Neural crest cell (in vitro differentiated cells): ENCODE measurements at regions not wholly inside any gene's neighbourhood (a gene's known extent, or its start where the extent isn't known, plus 50 kb on each side); places are given as distances from the start of the nearest gene placed in this dataset.
A peak's percentile ranks its signal among the peaks of the same experiment; 100 is the strongest.

ENCODE experiments used
- DNase-seq: peaks from one replicate; pipeline ENCODE4 v3.0.0; 2021; ENCODE audit warnings: low read depth, mixed read lengths, low spot score
- H3K27ac Mint-ChIP-seq: one replicate; pipeline ENCODE4 v1.8.0; 2021; ENCODE audit warnings: mild to moderate bottlenecking, mixed read lengths; ENCODE audit not compliant: unreplicated experiment
- H3K27me3 Mint-ChIP-seq: 2 replicates; pipeline ENCODE4 v1.8.0; 2021; ENCODE audit warnings: low read depth, mild to moderate bottlenecking, mixed read lengths
- H3K36me3 Mint-ChIP-seq: 2 replicates; pipeline ENCODE4 v1.8.0; 2021; ENCODE audit warnings: low read depth, mild to moderate bottlenecking, mixed read lengths
- H3K4me1 Mint-ChIP-seq: 2 replicates; pipeline ENCODE4 v1.8.0; 2021; ENCODE audit warnings: mixed read lengths
- H3K4me3 Mint-ChIP-seq: one replicate; pipeline ENCODE4 v1.8.0; 2021; ENCODE audit warnings: mild to moderate bottlenecking, mixed read lengths
- H3K9me3 Mint-ChIP-seq: 2 replicates; pipeline ENCODE4 v1.8.0; 2021; ENCODE audit warnings: mixed read lengths
- CTCF ChIP-seq: fragments of 200-600 bp; sonication (generic); conservative IDR thresholded peaks from 2 replicates; pipeline ENCODE4 v1.5.0; 2021; ENCODE audit warnings: antibody characterized with exemption, mild to moderate bottlenecking

DNA sequence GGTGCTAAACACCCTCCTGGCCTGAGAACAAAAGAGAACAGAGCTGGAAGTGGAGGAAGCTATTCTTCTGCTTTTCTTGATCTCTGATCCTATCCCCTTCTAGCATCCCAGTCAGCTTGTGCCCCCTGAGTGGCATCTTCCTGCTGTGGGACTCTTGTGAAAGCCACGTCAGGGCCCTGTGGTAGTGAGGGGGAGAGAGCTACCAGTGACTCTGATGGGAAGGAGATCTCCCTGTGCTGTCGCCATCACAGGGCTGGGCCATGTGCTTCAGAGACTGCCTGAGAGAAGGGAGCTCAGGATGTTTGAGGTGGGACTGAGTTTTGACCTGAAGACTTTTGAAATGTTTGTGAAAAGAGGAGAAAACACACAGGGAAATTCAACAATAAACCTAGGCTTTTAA is 107.6 kb upstream of the FUT8 start:
- no peaks in the 10 kb centered on the region for H3K27me3 Mint-ChIP-seq
- TF ChIP-seq CTCF, result no peak

GRCh38 chr14:65308536-65308935 is 104.0 kb upstream of the FUT8 start:
- H3K4me1 Mint-ChIP-seq, result peaks cover 10% of the 10 kb centered on the region
- no peak overlapping the region for H3K4me3 Mint-ChIP-seq
- no peak for TF ChIP-seq CTCF
- peaks cover 3% of the 10 kb centered on the region for H3K9me3 Mint-ChIP-seq
- no peak overlapping the region for H3K27ac Mint-ChIP-seq
- H3K27me3 Mint-ChIP-seq, result no peaks in the 10 kb centered on the region
- no peak for DNase-seq
- no peaks in the 10 kb centered on the region for H3K36me3 Mint-ChIP-seq

More for the DNA sequence above, 107.6 kb upstream of the FUT8 start:
- Mint-ChIP-seq H3K36me3 (no peaks in the 10 kb centered on the region), H3K27ac (peak overlapping the region; percentile 57), H3K4me1 (peaks cover 21% of the 10 kb centered on the region), H3K9me3 (no peaks in the 10 kb centered on the region), H3K4me3 (no peak overlapping the region)
- no peak for DNase-seq

DNA sequence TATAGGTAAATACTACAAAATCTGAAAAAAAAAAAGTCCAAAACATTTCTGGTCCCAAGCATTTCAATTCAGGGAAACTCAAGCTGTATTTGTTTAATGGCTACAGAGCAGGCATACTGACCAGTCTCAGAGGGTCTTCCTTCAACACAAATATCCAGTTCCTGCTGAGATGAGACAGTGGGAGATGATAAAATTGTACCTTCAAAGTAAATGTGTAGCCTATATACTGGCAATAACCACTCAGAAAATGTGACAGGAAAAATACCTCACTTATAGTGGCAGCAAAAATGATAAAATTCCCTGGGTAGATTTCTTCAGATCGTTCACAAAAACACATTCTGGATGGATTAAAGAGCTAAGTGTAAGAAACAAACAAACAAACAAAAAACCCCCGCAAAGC is 102.0 kb upstream of the FUT8 start:
- H3K27ac Mint-ChIP-seq, result no peak overlapping the region
- H3K4me3 Mint-ChIP-seq, result no peak overlapping the region
- no peaks in the 10 kb centered on the region for H3K27me3 Mint-ChIP-seq
- no peak for DNase-seq
- no peaks in the 10 kb centered on the region for H3K36me3 Mint-ChIP-seq
- H3K9me3 Mint-ChIP-seq, result peaks cover 3% of the 10 kb centered on the region
- no peaks in the 10 kb centered on the region for H3K4me1 Mint-ChIP-seq
- TF ChIP-seq CTCF, result no peak

- H3K9me3 Mint-ChIP-seq, result peaks cover 3% of the 10 kb centered on the region
These were observed 99.7 kb upstream of the FUT8 start for GRCh38 chr14:65312859-65313258.

DNA sequence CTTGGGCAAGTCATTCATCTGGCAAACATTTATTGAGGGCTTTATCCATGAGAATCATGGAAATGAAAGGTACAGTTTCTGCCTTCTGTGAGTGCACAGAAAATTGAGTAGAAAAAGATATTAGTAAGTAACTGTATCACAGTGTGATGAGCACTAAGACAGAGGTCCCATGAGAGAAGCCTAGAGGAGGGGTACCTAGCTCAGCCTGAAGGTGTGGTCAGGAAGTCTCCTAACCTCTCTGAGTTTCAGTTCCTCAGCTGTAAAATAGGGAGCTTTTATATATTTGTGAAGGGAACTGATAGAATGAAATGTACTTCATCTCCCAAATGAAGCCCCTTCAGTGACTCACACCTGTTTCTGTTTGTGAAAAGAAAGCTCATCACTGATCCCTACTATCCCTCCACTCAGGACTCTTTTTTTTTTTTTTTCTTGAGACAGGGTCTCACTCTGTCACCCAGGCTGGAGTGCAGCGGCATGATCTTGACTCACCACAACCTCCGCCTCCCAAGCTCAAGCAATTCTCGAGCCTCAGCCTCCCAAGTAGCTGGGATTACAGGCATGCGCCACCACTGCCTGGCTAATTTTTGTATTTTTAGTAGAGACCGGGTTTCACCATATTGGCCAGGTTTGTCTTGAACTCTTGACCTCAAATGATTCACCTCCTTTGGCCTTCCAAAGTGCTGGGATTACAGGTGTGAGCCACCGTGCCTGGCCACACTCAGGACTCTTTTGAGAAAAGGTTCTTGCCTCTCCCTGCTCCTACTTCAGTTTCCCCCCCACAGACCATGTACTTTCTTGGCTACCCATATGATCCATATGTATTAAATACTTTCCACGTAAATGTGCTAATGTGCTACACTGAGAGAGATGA is 93.7 kb upstream of the FUT8 start:
- H3K4me1 Mint-ChIP-seq, result peaks cover 8% of the 10 kb centered on the region
- no peak for TF ChIP-seq CTCF
- H3K27ac Mint-ChIP-seq, result no peak overlapping the region
- no peak overlapping the region for H3K4me3 Mint-ChIP-seq
- H3K9me3 Mint-ChIP-seq, result no peaks in the 10 kb centered on the region
- no peaks in the 10 kb centered on the region for H3K27me3 Mint-ChIP-seq
- DNase-seq, result no peak
- no peaks in the 10 kb centered on the region for H3K36me3 Mint-ChIP-seq

More at GRCh38 chr14:65312859-65313258, 99.7 kb upstream of the FUT8 start:
- H3K36me3 Mint-ChIP-seq, result no peaks in the 10 kb centered on the region
- no peaks in the 10 kb centered on the region for H3K27me3 Mint-ChIP-seq
- peaks cover 2% of the 10 kb centered on the region for H3K4me1 Mint-ChIP-seq
- H3K27ac Mint-ChIP-seq, result no peak overlapping the region
- no peak overlapping the region for H3K4me3 Mint-ChIP-seq
- no peak for DNase-seq
- no peak for TF ChIP-seq CTCF
